Thyroid gland (tissue), 4 donors: ENCODE measurements at regions not wholly inside any gene's neighbourhood (a gene's known extent, or its start where the extent isn't known, plus 50 kb on each side); places are given as distances from the start of the nearest gene placed in this dataset.

Experiments used
- CTCF ChIP-seq, 6 experiments: fragments of 200-600 bp in 3 of 6; fragments of 450-650 bp in 3 of 6; sonication (generic) in 3 of 6; IDR thresholded peaks; one replicate each; pipeline ENCODE4 v1.5.1; 2016 to 2019; ENCODE audit warnings: antibody characterized with exemption in 6 of 6, mild to moderate bottlenecking in 2 of 6, inconsistent platforms in 1 of 6, moderate library complexity in 1 of 6
- POLR2A ChIP-seq, 2 donors: fragments of 450-650 bp; IDR thresholded peaks; one replicate each; pipeline ENCODE4 v1.6.1; 2017; ENCODE audit warnings: antibody characterized with exemption in 2 of 2, mild to moderate bottlenecking in 2 of 2, moderate library complexity in 1 of 2

- no peak for TF ChIP-seq CTCF (IDR thresholded peaks at IDR 0.05)
- no peak for TF ChIP-seq POLR2A (IDR thresholded peaks at IDR 0.05)
These were observed 145.1 kb upstream of the ZNF184 start for GRCh38 chr6:27617700-27618689.
